HCT116 (cell line): ENCODE measurements at regions not wholly inside any gene's neighbourhood (a gene's known extent, or its start where the extent isn't known, plus 50 kb on each side); places are given as distances from the start of the nearest gene placed in this dataset.

Experiments
- CBX3 ChIP-seq: IDR thresholded peaks from 2 replicates; pipeline ENCODE4 v1.6.1; 2012; ENCODE audit warnings: low read depth
- EZH2 ChIP-seq: fragments of 200-600 bp; sonication (generic); IDR thresholded peaks from 2 replicates; pipeline ENCODE4 v1.6.1; 2017; ENCODE audit warnings: antibody characterized with exemption, mixed run types
- EZH2phosphoT487 ChIP-seq: fragments of 200-600 bp; IDR thresholded peaks from 2 replicates; pipeline ENCODE4 v1.6.1; 2018; ENCODE audit warnings: antibody characterized with exemption, borderline replicate concordance
- FOSL1 ChIP-seq: IDR thresholded peaks from 2 replicates; pipeline ENCODE4 v1.6.1; 2012; ENCODE audit warnings: low read depth
- POLR2A ChIP-seq: IDR thresholded peaks from 2 replicates; pipeline ENCODE4 v1.7.0; 2011; ENCODE audit warnings: borderline replicate concordance; ENCODE audit not compliant: insufficient read depth, insufficient read length; ENCODE audit errors: extremely low read depth
- POLR2AphosphoS5 ChIP-seq: IDR thresholded peaks from 2 replicates; pipeline ENCODE4 v1.6.1; 2011; ENCODE audit warnings: mild to moderate bottlenecking, low read depth, low read length, moderate library complexity
- RAD21 ChIP-seq: IDR thresholded peaks from 2 replicates; pipeline ENCODE4 v1.6.1; 2012; ENCODE audit warnings: low read depth, mild to moderate bottlenecking
- SRF ChIP-seq: IDR thresholded peaks from 2 replicates; pipeline ENCODE4 v1.6.1; 2012; ENCODE audit warnings: low read depth
- YY1 ChIP-seq: IDR thresholded peaks from 2 replicates; pipeline ENCODE4 v1.6.1; 2011; ENCODE audit warnings: low read length, low read depth, moderate library complexity, mild to moderate bottlenecking; ENCODE audit not compliant: insufficient replicate concordance; ENCODE audit errors: extremely low read depth
- ZNF274 ChIP-seq: fragments of 200-500 bp; sonication (Bioruptor generic); IDR thresholded peaks from 2 replicates; pipeline ENCODE4 v1.6.1; 2014; ENCODE audit warnings: mild to moderate bottlenecking, low read depth, low read length, inconsistent platforms
- TF ChIP-seq, protein P1 (sequence below), 3 experiments: fragments of 200-600 bp in 1 of 3; sonication (generic) in 1 of 3; IDR thresholded peaks in 2 of 3; conservative IDR thresholded peaks in 1 of 3; 2 replicates each; pipeline ENCODE4 v1.5.1; 2012 to 2017; ENCODE audit warnings: low read depth in 2 of 3, low read length in 2 of 3, antibody characterized with exemption in 1 of 3, borderline replicate concordance in 1 of 3, control low read depth in 1 of 3, mild to moderate bottlenecking in 1 of 3, mixed read lengths in 1 of 3, mixed run types in 1 of 3, moderate library complexity in 1 of 3; ENCODE audit not compliant: insufficient read depth in 1 of 3
- TF ChIP-seq, protein P2 (sequence below): IDR thresholded peaks from 2 replicates; pipeline ENCODE4 v1.6.1; 2012
- TF ChIP-seq, protein P3 (sequence below): IDR thresholded peaks from 2 replicates; pipeline ENCODE4 v1.6.1; 2012

DNA sequence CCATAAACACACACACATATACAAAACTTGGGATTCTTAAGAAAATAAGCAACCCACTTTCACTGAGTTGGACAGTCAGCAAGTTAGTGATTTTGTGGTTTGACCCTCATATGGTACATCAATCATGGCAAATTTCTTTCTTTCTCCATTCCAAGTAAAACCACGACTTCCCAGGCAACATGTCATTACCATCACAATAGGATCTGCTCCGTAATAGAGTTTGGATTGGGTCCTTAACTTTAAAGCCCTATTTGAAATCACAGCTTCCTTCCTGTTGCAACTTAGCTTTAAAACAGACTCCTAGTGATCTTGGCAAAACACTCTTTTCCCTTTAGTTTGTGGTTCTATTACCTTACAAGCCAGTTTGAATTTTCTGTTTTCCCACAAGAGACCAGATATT lies 483.6 kb downstream of the INHBA start:
- TF ChIP-seq, protein P1, sequence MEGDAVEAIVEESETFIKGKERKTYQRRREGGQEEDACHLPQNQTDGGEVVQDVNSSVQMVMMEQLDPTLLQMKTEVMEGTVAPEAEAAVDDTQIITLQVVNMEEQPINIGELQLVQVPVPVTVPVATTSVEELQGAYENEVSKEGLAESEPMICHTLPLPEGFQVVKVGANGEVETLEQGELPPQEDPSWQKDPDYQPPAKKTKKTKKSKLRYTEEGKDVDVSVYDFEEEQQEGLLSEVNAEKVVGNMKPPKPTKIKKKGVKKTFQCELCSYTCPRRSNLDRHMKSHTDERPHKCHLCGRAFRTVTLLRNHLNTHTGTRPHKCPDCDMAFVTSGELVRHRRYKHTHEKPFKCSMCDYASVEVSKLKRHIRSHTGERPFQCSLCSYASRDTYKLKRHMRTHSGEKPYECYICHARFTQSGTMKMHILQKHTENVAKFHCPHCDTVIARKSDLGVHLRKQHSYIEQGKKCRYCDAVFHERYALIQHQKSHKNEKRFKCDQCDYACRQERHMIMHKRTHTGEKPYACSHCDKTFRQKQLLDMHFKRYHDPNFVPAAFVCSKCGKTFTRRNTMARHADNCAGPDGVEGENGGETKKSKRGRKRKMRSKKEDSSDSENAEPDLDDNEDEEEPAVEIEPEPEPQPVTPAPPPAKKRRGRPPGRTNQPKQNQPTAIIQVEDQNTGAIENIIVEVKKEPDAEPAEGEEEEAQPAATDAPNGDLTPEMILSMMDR (IDR thresholded peaks at IDR 0.05 in 2 of 3, conservative IDR thresholded peaks at IDR 0.05 in 1 of 3; ENCODE audit: borderline replicate concordance in 1 of 3, insufficient read depth in 1 of 3, low read depth in 2 of 3, low read length in 2 of 3): no peak
- TF ChIP-seq SRF (no peak), YY1 (no peak), EZH2 (no peak), ZNF274 (no peak), POLR2A (no peak), RAD21 (no peak), EZH2phosphoT487 (no peak), CBX3 (no peak), FOSL1 (no peak), POLR2AphosphoS5 (no peak)
- TF ChIP-seq, protein P2, sequence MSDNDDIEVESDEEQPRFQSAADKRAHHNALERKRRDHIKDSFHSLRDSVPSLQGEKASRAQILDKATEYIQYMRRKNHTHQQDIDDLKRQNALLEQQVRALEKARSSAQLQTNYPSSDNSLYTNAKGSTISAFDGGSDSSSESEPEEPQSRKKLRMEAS: no peak
- TF ChIP-seq, protein P3, sequence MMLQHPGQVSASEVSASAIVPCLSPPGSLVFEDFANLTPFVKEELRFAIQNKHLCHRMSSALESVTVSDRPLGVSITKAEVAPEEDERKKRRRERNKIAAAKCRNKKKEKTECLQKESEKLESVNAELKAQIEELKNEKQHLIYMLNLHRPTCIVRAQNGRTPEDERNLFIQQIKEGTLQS: no peak
